ENCODE measurements at regions not wholly inside any gene's neighbourhood (a gene's known extent, or its start where the extent isn't known, plus 50 kb on each side); places are given as distances from the start of the nearest gene placed in this dataset.

GRCh38 chr9:16246785-16247184 lies 623.7 kb downstream of the BNC2 start:
- Histone ChIP-seq H3K27ac (ENCODE audit: low read depth, low read length) (no peak overlapping the region), H3K4me1 (ENCODE audit: control insufficient read depth in 5 of 5, insufficient read depth in 5 of 5, low read length in 5 of 5) (peaks cover 0 to 18% (median 8%) of the 10 kb centered on the region in 5 donors), H3K27me3 (ENCODE audit: control insufficient read depth in 5 of 5, insufficient read depth in 4 of 5, low read length in 5 of 5) (no peaks in the 10 kb centered on the region), H3K36me3 (ENCODE audit: control insufficient read depth in 5 of 5, insufficient read depth in 5 of 5, low read length in 5 of 5) (no peaks in the 10 kb centered on the region), H3K9ac (ENCODE audit: low read length in 5 of 5) (no peak overlapping the region), H3K4me3 (ENCODE audit: low read depth in 1 of 5, low read length in 5 of 5) (no peak overlapping the region), H3K9me3 (ENCODE audit: control insufficient read depth in 5 of 5, low read length in 5 of 5) (no peaks in the 10 kb centered on the region)

GRCh38 chr9:16247188-16247875 lies 623.1 kb downstream of the BNC2 start:
- Histone ChIP-seq H3K9ac (ENCODE audit: low read length in 5 of 5) (no peak overlapping the region), H3K9me3 (ENCODE audit: control insufficient read depth in 5 of 5, low read length in 5 of 5) (no peaks in the 10 kb centered on the region), H3K27ac (ENCODE audit: low read depth, low read length) (no peak overlapping the region), H3K4me3 (ENCODE audit: low read depth in 1 of 5, low read length in 5 of 5) (no peak overlapping the region), H3K4me1 (ENCODE audit: control insufficient read depth in 5 of 5, insufficient read depth in 5 of 5, low read length in 5 of 5) (peaks cover 0 to 18% (median 8%) of the 10 kb centered on the region in 5 donors), H3K27me3 (ENCODE audit: control insufficient read depth in 5 of 5, insufficient read depth in 4 of 5, low read length in 5 of 5) (no peaks in the 10 kb centered on the region), H3K36me3 (ENCODE audit: control insufficient read depth in 5 of 5, insufficient read depth in 5 of 5, low read length in 5 of 5) (no peaks in the 10 kb centered on the region)

GRCh38 chr9:16248822-16249221 lies 621.6 kb downstream of the BNC2 start:
- peaks cover 0 to 18% (median 8%) of the 10 kb centered on the region in 5 donors for H3K4me1 ChIP-seq (ENCODE audit: control insufficient read depth in 5 of 5, insufficient read depth in 5 of 5, low read length in 5 of 5)
- H3K9me3 ChIP-seq (ENCODE audit: control insufficient read depth in 5 of 5, low read length in 5 of 5): no peaks in the 10 kb centered on the region
- no peak overlapping the region for H3K4me3 ChIP-seq (ENCODE audit: low read depth in 1 of 5, low read length in 5 of 5)
- no peak overlapping the region for H3K27ac ChIP-seq (ENCODE audit: low read depth, low read length)
- H3K27me3 ChIP-seq (ENCODE audit: control insufficient read depth in 5 of 5, insufficient read depth in 4 of 5, low read length in 5 of 5): no peaks in the 10 kb centered on the region
- H3K9ac ChIP-seq (ENCODE audit: low read length in 5 of 5): no peak overlapping the region
- no peaks in the 10 kb centered on the region for H3K36me3 ChIP-seq (ENCODE audit: control insufficient read depth in 5 of 5, insufficient read depth in 5 of 5, low read length in 5 of 5)

- no peaks in the 10 kb centered on the region for H3K27me3 ChIP-seq (ENCODE audit: control insufficient read depth in 5 of 5, insufficient read depth in 4 of 5, low read length in 5 of 5)
- no peak overlapping the region for H3K4me3 ChIP-seq (ENCODE audit: low read depth in 1 of 5, low read length in 5 of 5)
- no peaks in the 10 kb centered on the region for H3K9me3 ChIP-seq (ENCODE audit: control insufficient read depth in 5 of 5, low read length in 5 of 5)
- H3K4me1 ChIP-seq (ENCODE audit: control insufficient read depth in 5 of 5, insufficient read depth in 5 of 5, low read length in 5 of 5): no peaks in the 10 kb centered on the region
- H3K27ac ChIP-seq (ENCODE audit: low read depth, low read length): no peak overlapping the region
- no peaks in the 10 kb centered on the region for H3K36me3 ChIP-seq (ENCODE audit: control insufficient read depth in 5 of 5, insufficient read depth in 5 of 5, low read length in 5 of 5)
- H3K9ac ChIP-seq (ENCODE audit: low read length in 5 of 5): no peak overlapping the region
Observed at GRCh38 chr9:16252616-16253015, 617.9 kb downstream of the BNC2 start.

GRCh38 chr9:16254674-16255073 lies 615.8 kb downstream of the BNC2 start:
- H3K9me3 ChIP-seq (ENCODE audit: control insufficient read depth in 5 of 5, low read length in 5 of 5): no peaks in the 10 kb centered on the region
- H3K4me1 ChIP-seq (ENCODE audit: control insufficient read depth in 5 of 5, insufficient read depth in 5 of 5, low read length in 5 of 5): no peaks in the 10 kb centered on the region
- H3K4me3 ChIP-seq (ENCODE audit: low read depth in 1 of 5, low read length in 5 of 5): no peak overlapping the region
- H3K27ac ChIP-seq (ENCODE audit: low read depth, low read length): no peak overlapping the region
- H3K9ac ChIP-seq (ENCODE audit: low read length in 5 of 5): no peak overlapping the region
- no peaks in the 10 kb centered on the region for H3K27me3 ChIP-seq (ENCODE audit: control insufficient read depth in 5 of 5, insufficient read depth in 4 of 5, low read length in 5 of 5)
- H3K36me3 ChIP-seq (ENCODE audit: control insufficient read depth in 5 of 5, insufficient read depth in 5 of 5, low read length in 5 of 5): no peaks in the 10 kb centered on the region

GRCh38 chr9:16255217-16255616 lies 615.3 kb downstream of the BNC2 start:
- Histone ChIP-seq H3K27me3 (ENCODE audit: control insufficient read depth in 5 of 5, insufficient read depth in 4 of 5, low read length in 5 of 5) (no peaks in the 10 kb centered on the region), H3K4me3 (ENCODE audit: low read depth in 1 of 5, low read length in 5 of 5) (no peak overlapping the region), H3K27ac (ENCODE audit: low read depth, low read length) (no peak overlapping the region), H3K36me3 (ENCODE audit: control insufficient read depth in 5 of 5, insufficient read depth in 5 of 5, low read length in 5 of 5) (no peaks in the 10 kb centered on the region), H3K9ac (ENCODE audit: low read length in 5 of 5) (no peak overlapping the region), H3K9me3 (ENCODE audit: control insufficient read depth in 5 of 5, low read length in 5 of 5) (no peaks in the 10 kb centered on the region), H3K4me1 (ENCODE audit: control insufficient read depth in 5 of 5, insufficient read depth in 5 of 5, low read length in 5 of 5) (no peaks in the 10 kb centered on the region)

- no peaks in the 10 kb centered on the region for H3K4me1 ChIP-seq (ENCODE audit: control insufficient read depth in 5 of 5, insufficient read depth in 5 of 5, low read length in 5 of 5)
- no peak overlapping the region for H3K4me3 ChIP-seq (ENCODE audit: low read depth in 1 of 5, low read length in 5 of 5)
- H3K27me3 ChIP-seq (ENCODE audit: control insufficient read depth in 5 of 5, insufficient read depth in 4 of 5, low read length in 5 of 5): peaks cover 0 to 2% (median 0%) of the 10 kb centered on the region in 5 donors
- no peaks in the 10 kb centered on the region for H3K9me3 ChIP-seq (ENCODE audit: control insufficient read depth in 5 of 5, low read length in 5 of 5)
- no peak overlapping the region for H3K9ac ChIP-seq (ENCODE audit: low read length in 5 of 5)
- no peaks in the 10 kb centered on the region for H3K36me3 ChIP-seq (ENCODE audit: control insufficient read depth in 5 of 5, insufficient read depth in 5 of 5, low read length in 5 of 5)
- no peak overlapping the region for H3K27ac ChIP-seq (ENCODE audit: low read depth, low read length)
Observed at GRCh38 chr9:16257604-16258003, 612.9 kb downstream of the BNC2 start.

GRCh38 chr9:16258191-16258590 lies 612.3 kb downstream of the BNC2 start:
- Histone ChIP-seq H3K27ac (ENCODE audit: low read depth, low read length) (no peak overlapping the region), H3K4me1 (ENCODE audit: control insufficient read depth in 5 of 5, insufficient read depth in 5 of 5, low read length in 5 of 5) (no peaks in the 10 kb centered on the region), H3K27me3 (ENCODE audit: control insufficient read depth in 5 of 5, insufficient read depth in 4 of 5, low read length in 5 of 5) (peaks cover 0 to 2% (median 0%) of the 10 kb centered on the region in 5 donors), H3K4me3 (ENCODE audit: low read depth in 1 of 5, low read length in 5 of 5) (no peak overlapping the region), H3K9ac (ENCODE audit: low read length in 5 of 5) (no peak overlapping the region), H3K36me3 (ENCODE audit: control insufficient read depth in 5 of 5, insufficient read depth in 5 of 5, low read length in 5 of 5) (no peaks in the 10 kb centered on the region), H3K9me3 (ENCODE audit: control insufficient read depth in 5 of 5, low read length in 5 of 5) (no peaks in the 10 kb centered on the region)

- Histone ChIP-seq H3K36me3 (ENCODE audit: control insufficient read depth in 5 of 5, insufficient read depth in 5 of 5, low read length in 5 of 5) (no peaks in the 10 kb centered on the region), H3K4me3 (ENCODE audit: low read depth in 1 of 5, low read length in 5 of 5) (no peak overlapping the region), H3K27me3 (ENCODE audit: control insufficient read depth in 5 of 5, insufficient read depth in 4 of 5, low read length in 5 of 5) (peaks cover 0 to 2% (median 0%) of the 10 kb centered on the region in 5 donors), H3K9ac (ENCODE audit: low read length in 5 of 5) (no peak overlapping the region), H3K9me3 (ENCODE audit: control insufficient read depth in 5 of 5, low read length in 5 of 5) (no peaks in the 10 kb centered on the region), H3K27ac (ENCODE audit: low read depth, low read length) (no peak overlapping the region), H3K4me1 (ENCODE audit: control insufficient read depth in 5 of 5, insufficient read depth in 5 of 5, low read length in 5 of 5) (no peaks in the 10 kb centered on the region)
Observed at GRCh38 chr9:16258708-16259107, 611.8 kb downstream of the BNC2 start.

GRCh38 chr9:16262477-16263261 lies 607.8 kb downstream of the BNC2 start:
- H3K9me3 ChIP-seq (ENCODE audit: control insufficient read depth in 5 of 5, low read length in 5 of 5): no peaks in the 10 kb centered on the region
- H3K27me3 ChIP-seq (ENCODE audit: control insufficient read depth in 5 of 5, insufficient read depth in 4 of 5, low read length in 5 of 5): peaks cover 0 to 2% (median 0%) of the 10 kb centered on the region in 5 donors
- H3K4me1 ChIP-seq (ENCODE audit: control insufficient read depth in 5 of 5, insufficient read depth in 5 of 5, low read length in 5 of 5): peaks cover 0 to 7% (median 2%) of the 10 kb centered on the region in 5 donors
- no peaks in the 10 kb centered on the region for H3K36me3 ChIP-seq (ENCODE audit: control insufficient read depth in 5 of 5, insufficient read depth in 5 of 5, low read length in 5 of 5)
- no peak overlapping the region for H3K27ac ChIP-seq (ENCODE audit: low read depth, low read length)
- H3K4me3 ChIP-seq (ENCODE audit: low read depth in 1 of 5, low read length in 5 of 5): no peak overlapping the region
- no peak overlapping the region for H3K9ac ChIP-seq (ENCODE audit: low read length in 5 of 5)
